GM13976 (cell line): ENCODE measurements at regions not wholly inside any gene's neighbourhood (a gene's known extent, or its start where the extent isn't known, plus 50 kb on each side); places are given as distances from the start of the nearest gene placed in this dataset.

Experiments
- DNase-seq: peaks from one replicate; pipeline ENCODE4 v3.0.0; 2012; ENCODE audit warnings: low spot score
- in situ Hi-C: fragments of 300-500 bp; cut with MboI; formaldehyde crosslinking; loops from one replicate; pipeline ENCODE4 v1.12.0; 2022; ENCODE audit warnings: low sequenced_read_pairs, mixed read lengths, inconsistent platforms; ENCODE audit not compliant: unreplicated experiment
- TF ChIP-seq, protein P1 (sequence below): IDR thresholded peaks from 2 replicates; pipeline ENCODE4 v1.5.1; 2012; ENCODE audit warnings: borderline replicate concordance, mild to moderate bottlenecking; ENCODE audit not compliant: insufficient read depth; ENCODE audit errors: extremely low read depth, missing control alignments, control extremely low read depth

DNA sequence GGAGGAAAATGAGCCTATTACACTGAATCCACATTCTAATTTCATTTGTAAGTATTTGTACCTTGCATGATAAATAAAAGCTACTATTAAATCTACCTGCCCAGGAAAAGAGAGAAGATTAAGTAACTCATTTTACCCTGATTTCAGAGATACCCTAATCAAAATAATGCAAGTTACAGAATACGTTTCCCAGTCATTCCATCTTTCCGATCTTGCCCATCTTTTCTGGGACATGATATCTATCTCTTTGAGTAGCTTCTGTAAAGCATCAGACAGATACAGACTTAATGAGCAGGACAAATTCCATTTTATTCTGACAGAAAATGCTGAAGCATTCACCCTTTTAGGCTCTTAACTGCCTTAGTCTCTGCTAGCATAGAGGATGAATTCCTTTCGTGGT lies 56.6 kb downstream of the SPRY2 start:
- in situ Hi-C loops: no loop called here
- no peak for DNase-seq
- TF ChIP-seq, protein P1, sequence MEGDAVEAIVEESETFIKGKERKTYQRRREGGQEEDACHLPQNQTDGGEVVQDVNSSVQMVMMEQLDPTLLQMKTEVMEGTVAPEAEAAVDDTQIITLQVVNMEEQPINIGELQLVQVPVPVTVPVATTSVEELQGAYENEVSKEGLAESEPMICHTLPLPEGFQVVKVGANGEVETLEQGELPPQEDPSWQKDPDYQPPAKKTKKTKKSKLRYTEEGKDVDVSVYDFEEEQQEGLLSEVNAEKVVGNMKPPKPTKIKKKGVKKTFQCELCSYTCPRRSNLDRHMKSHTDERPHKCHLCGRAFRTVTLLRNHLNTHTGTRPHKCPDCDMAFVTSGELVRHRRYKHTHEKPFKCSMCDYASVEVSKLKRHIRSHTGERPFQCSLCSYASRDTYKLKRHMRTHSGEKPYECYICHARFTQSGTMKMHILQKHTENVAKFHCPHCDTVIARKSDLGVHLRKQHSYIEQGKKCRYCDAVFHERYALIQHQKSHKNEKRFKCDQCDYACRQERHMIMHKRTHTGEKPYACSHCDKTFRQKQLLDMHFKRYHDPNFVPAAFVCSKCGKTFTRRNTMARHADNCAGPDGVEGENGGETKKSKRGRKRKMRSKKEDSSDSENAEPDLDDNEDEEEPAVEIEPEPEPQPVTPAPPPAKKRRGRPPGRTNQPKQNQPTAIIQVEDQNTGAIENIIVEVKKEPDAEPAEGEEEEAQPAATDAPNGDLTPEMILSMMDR: no peak

DNA sequence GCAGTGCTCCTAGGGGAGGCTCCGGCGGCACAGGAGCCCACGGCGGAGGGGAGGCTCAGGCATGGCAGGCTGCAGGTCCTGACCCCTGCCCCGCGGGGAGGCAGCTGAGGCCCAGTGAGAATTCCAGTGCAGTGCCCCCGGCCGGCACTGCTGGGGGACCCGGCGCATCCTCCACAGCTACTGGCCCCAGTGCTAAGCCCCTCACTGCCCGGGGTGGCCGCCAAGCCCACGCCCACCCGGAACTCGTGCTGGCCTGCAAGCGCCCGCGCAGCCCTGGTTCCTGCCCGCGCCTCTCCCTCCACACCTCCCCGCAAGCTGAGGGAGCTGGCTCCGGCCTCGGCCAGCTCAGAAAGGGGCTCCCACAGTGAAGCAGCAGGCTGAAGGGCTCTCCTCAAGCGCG lies 62.2 kb downstream of the SPRY2 start:
- DNase-seq: no peak
- TF ChIP-seq, protein P1: no peak
- in situ Hi-C loops: no loop called here

DNA sequence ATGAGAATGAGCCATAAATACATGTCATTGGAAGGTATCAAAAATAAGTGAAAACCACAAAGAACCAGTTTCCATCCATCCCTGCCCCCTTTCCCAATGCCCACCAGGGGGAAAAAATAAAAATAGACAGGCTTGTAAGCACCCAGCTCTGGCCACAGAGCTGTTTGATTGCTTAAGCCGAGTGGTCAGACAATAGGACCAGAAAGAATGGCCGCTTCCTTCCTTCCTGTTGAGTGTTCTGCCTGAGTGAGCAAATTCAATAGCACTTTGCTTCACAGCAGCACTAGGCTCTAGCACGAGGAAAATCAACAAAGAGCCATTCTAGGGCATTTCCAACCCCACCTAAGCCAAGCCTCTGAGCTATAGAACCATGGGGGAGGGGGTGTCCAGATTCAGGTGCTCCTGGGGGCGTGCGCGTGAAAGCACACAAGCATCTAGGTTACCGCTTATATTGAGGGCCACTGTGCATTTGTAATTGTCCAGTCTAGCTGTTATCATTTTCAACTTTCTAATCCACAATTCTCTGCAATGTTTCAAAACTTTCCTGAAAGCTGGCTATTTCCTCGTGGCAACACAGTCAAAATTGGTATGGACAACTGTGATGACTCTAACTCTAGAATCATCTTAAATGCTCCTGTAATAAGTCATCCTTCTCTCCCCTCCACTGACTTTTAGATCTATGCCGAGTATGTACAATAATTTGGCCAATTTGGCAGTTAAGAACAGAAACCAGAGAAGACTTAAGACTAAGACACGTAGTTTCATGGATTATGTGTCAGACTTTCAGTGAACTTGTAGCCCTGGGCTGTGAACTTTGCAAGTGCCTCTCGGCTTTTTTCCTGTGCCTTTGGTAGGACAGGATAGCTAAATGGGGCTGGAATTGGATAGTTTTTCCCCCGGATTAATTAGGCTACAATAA lies 64.3 kb downstream of the SPRY2 start:
- TF ChIP-seq, protein P1: no peak
- no peak for DNase-seq
- in situ Hi-C loops: no loop called here

DNA sequence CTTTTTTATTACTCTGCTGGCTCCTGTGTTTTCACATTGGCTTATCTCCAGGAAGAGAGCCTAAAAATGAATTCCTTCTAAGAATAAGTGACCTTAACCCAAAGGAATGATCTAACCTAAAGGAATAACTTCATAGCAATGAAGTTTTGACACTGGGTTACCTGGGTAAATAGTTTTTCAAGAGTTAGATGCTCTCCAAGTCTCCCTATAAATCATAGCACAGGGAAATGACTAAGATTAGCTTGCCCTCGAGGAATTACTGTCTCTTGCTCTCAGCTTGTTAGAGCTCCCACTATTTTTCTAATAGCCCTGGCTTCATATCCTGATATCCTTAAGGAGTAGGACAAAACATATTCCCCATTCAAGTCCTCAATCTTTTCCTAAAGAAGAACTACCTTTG lies 66.3 kb downstream of the SPRY2 start:
- in situ Hi-C loops: no loop called here
- TF ChIP-seq, protein P1: no peak

DNA sequence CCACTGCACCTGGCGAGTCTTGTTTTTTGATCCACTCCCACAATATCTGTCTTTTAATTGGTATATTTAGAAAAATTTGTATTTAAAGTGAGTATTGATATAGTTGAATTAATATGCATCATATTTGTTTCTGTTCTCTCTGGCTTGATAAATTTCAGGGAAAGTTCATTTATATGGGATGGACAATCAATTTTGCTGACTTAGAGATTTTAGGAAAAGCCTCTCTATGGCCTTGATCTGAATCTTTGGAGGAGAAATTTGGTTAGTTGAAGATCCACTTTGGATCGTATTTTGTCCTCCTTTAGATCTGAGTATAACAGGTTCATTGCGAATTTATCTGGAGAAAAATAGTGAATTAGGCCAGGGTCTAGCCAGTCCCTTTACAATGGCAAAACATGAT lies 67.2 kb downstream of the SPRY2 start:
- TF ChIP-seq, protein P1: no peak
- in situ Hi-C loops: no loop called here
- no peak for DNase-seq

More for the DNA sequence above, 66.3 kb downstream of the SPRY2 start:
- no peak for DNase-seq

DNA sequence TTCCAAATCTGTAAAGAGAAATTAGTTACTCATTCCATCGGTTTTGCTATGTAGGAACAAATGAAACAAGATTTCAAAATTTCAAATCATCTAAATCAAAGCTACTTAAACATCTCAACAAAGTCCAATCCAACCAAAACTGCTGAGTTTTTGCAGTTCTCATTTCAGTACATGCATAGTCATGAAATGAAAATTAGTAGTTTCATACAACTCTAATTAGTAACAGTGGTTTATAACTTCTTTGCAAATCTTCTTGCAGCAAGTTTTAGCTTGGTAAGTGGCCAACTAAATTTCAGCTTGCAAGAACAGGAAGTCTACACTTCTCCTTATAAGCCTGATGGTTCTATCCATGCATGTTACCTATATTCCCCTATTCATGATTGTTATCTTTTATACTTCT lies 75.6 kb downstream of the SPRY2 start:
- no peak for DNase-seq
- in situ Hi-C loops: no loop called here
- TF ChIP-seq, protein P1: no peak
